ENCODE measurements at regions not wholly inside any gene's neighbourhood (a gene's known extent, or its start where the extent isn't known, plus 50 kb on each side); places are given as distances from the start of the nearest gene placed in this dataset.

GRCh38 chr10:62517252-62517651, 143.1 kb downstream of the ZNF365 start:
- TF ChIP-seq, protein P1, sequence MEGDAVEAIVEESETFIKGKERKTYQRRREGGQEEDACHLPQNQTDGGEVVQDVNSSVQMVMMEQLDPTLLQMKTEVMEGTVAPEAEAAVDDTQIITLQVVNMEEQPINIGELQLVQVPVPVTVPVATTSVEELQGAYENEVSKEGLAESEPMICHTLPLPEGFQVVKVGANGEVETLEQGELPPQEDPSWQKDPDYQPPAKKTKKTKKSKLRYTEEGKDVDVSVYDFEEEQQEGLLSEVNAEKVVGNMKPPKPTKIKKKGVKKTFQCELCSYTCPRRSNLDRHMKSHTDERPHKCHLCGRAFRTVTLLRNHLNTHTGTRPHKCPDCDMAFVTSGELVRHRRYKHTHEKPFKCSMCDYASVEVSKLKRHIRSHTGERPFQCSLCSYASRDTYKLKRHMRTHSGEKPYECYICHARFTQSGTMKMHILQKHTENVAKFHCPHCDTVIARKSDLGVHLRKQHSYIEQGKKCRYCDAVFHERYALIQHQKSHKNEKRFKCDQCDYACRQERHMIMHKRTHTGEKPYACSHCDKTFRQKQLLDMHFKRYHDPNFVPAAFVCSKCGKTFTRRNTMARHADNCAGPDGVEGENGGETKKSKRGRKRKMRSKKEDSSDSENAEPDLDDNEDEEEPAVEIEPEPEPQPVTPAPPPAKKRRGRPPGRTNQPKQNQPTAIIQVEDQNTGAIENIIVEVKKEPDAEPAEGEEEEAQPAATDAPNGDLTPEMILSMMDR (IDR thresholded peaks at IDR 0.05) = no peak
- TF ChIP-seq POLR2A (IDR thresholded peaks at IDR 0.05) = no peak

Data from tibial nerve (tissue), 3 donors.